ENCODE measurements at regions not wholly inside any gene's neighbourhood (a gene's known extent, or its start where the extent isn't known, plus 50 kb on each side); places are given as distances from the start of the nearest gene placed in this dataset.
A peak's percentile ranks its signal among the peaks of the same experiment; 100 is the strongest.
"Not testable (repeated sequence)": the region's sequence is repeated elsewhere in the genome, so short reads cannot be mapped to it uniquely, and the experiment has no call there.

DNA sequence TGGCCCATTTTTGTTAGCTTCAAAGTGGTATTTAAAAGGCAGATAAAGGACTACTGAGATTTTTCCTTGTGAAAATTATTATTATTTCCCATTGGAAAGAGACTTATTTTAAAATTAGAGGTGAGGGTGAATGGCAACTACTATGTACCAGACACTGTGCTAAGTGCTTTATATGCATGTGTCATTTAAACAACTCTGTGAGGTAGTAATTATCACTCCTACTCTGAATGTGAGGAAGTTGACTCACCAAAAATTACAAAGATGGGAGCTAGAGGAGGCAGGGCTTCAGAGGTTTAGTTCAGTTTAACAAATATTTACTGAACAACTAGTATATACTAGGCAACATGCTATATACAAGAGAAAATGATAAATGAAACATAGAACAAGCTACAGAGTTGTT is 78.2 kb downstream of the MSL3 start:
- ATAC-seq (no peak), DNase-seq (ENCODE audit: low spot score) (no peak)
- intact Hi-C loops (cut with DNase I) = no loop called here

DNA sequence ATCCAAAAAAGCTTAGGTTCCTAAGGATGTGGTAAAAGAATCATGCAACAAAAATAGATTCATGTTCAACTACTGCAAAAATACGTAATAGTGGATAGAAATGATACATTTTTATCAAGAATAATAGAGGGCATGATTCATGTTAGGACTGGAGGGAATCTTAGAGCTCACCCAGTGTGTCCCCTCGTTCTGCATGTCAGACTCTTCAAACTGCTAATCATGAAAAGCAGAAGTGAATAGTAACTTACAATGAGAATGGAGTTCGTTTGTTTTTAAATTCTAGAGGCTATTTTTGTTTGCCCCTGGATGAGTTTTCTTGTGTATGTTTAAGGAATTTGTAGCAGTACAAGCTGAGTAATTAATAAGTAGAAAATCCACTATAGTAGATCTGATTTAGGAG is 79.4 kb downstream of the MSL3 start:
- intact Hi-C loops (cut with DNase I) = no loop called here
- ATAC-seq = no peak
- no peak for DNase-seq (ENCODE audit: low spot score)

DNA sequence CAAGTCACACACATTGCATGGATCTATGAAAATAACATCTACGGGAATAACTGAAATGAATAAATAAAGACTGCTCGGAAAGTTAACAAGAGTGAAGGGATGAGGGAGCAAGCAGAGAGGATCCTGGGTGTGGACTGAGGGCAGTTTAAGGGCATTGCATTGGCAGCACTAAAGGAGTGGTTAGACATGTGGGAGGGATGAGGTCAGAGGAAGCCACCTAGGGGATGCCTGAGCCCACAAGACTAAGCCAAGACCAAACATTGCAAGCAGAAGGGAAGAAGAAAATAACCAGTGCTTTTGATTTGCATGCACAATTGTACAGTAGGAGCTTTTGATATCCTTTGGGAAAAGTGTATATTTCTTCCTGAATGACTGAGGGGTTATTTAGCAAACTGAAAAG is 106.1 kb downstream of the MSL3 start:
- intact Hi-C loops (cut with DNase I) = no loop called here
- no peak for DNase-seq (ENCODE audit: low spot score)
- ATAC-seq = no peak

DNA sequence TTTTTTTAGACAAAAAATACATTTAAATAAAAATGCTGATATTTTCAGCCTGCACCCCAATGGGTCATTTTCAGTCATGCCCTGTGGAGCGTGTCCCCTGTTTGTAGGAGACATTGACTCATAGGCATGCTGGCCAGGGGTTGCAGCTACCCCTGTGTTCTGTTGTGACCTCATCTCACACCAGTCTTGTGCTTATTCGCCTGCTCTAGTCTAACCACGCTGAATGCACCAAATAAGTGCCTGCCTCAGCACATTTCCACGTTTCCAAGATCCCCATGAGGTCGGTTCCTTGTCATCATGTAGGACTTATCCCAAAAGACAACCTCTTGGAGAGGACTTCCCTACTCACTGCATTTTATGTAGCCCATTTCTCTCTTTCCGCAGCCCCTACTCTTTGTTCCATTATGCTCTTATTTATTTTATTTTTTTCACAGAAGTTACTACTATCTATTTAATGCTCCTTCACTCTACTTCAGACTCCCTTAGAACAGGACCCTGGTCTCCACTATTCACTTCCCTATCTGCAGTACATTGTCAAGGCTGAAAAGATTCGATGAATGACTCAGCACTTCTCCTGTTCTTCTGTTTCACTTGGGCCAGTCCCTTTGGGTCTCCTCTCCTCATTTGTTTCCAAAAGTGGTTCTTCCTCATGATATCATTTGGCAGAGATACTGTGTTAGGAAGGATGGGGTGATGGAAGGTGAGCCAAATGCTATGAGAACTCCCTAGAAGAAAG is 109.7 kb downstream of the MSL3 start:
- peak; percentile 48 for ATAC-seq
- DNase-seq (ENCODE audit: low spot score) = no peak
- intact Hi-C loops (cut with DNase I) = no loop called here

DNA sequence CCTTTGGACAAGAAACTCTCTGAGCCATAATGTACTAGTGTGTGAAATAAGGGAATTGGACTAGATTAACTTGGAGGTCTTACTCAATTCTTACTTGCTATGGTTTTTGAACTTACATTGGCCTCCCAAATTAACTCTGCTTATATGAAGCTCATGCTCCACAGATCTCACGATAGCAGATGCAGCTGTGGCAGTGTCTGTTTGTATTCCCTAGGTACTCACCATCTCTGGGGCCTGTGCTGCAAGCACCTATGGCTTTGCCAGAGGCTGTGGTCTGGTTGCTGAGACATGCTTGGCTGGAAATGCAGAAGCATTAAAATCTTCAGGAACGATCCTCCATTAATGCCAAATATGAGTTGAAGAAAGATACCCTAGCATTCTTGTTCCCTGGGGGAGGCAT is 112.8 kb downstream of the MSL3 start:
- DNase-seq (ENCODE audit: low spot score) (no peak), ATAC-seq (no peak)
- intact Hi-C loops (cut with DNase I) = no loop called here

DNA sequence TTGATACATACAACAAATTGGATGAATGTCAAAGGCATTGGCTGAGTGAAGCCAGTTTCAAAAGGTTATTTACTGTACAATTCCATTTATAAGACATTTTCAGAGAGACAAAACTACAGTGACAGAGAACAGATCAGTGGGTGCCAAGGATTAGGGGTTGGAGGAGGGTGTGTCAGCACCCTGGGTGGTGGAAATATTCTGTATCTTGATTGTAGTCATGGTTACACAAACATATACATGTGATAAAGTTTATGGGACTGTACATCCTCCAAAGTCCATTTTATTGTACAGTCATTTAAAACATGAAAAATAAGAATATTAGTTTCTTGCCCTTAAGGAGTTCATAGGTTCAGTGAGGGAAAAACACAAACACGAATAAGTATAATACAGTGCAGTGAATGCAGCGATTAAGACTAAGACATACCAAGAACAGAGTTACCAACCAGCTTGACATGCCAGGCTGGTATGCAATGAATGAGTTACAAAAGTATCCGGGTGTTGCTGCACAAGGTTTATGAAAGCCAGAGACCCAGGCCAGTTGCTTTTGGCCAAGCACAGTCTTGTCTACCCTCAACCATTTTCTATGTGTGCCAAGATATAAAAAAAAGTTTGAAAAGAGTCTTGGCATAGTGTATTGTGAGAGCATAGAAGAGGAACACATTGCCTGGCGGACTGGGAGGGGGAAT is 123.6 kb downstream of the MSL3 start:
- DNase-seq (ENCODE audit: low spot score) (no peak), ATAC-seq (no peak)
- intact Hi-C loops (cut with DNase I) = no loop called here

DNA sequence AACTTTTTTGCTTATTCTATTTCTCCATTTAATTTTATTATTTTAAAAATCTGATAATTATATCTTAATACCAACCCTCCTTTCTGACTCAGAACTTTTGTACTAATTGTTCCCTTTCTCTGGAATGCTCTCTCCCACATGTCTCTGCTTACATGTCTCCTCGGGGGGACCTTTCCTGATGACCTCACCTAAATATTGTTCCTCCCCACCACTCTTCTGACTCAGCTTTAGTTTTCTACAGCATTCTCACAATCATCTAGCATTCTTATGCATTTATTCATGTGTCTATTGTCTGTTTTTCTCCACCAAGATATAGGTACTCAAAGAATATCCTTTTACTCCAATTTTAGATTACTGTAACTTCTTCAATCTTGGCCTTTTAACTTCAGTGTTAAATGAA is 128.7 kb downstream of the MSL3 start:
- ATAC-seq (no peak), DNase-seq (ENCODE audit: low spot score) (no peak)
- intact Hi-C loops (cut with DNase I) = no loop called here

DNA sequence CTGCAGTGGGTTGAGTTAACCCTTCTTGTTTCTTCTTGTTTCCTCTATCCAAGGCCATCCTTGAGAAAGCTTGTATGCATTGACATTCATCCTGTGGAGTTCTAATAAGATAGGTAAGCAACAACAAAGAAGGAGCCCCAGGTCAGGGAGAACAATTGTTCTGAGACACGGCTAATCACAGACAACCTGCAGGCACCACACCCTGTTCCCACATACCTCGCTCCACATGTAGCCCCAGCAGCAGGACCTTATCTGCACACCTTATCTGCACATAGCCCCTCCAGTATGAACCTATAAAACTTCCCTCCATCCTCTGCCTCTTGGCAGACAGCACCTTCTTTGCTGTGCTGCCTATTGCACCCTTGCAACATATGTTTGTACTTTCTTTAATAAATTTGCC is 129.1 kb downstream of the MSL3 start:
- no peak for ATAC-seq
- intact Hi-C loops (cut with DNase I) = no loop called here
- DNase-seq (ENCODE audit: low spot score) = no peak

DNA sequence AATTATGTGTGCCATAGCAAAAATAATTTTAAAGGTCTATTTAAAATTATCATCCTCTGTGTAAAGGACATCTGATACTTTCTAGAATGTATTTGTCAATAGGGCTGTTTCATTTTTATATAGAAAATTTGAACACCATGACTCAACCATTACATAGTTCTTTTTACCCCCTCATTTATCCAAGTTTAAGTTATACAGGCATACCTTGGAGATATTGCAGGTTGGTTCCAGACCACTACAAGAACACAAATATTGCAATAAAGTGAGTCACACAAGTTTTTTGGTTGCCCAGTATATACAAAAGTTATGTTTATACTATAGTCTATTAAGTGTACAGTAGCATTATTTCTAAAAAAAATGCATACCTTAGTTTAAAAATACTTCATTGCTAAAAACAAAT is 130.4 kb downstream of the MSL3 start:
- intact Hi-C loops (cut with DNase I) = no loop called here
- DNase-seq (ENCODE audit: low spot score) (no peak), ATAC-seq (no peak)

DNA sequence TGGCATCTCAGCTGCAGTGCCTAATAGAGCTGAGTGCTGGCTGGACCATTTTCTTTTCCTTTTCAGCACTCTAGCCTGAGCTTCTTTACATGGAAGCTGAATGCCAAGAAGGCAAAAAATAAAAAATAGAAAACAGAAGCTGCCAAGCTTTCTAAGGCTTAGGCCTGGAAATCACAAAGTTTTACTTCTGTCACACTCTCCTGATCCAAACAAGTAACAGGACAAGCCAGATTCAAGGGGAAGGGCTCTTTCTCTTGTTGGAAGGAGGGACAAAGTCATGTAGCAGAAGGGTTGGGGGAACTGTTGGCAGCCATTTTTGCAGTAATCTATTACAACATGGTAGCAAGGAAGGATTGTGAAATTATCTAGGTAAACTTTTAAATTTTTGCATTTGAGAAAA is 131.8 kb downstream of the MSL3 start:
- intact Hi-C loops (cut with DNase I) = no loop called here
- DNase-seq (ENCODE audit: low spot score) (no peak), ATAC-seq (no peak)

DNA sequence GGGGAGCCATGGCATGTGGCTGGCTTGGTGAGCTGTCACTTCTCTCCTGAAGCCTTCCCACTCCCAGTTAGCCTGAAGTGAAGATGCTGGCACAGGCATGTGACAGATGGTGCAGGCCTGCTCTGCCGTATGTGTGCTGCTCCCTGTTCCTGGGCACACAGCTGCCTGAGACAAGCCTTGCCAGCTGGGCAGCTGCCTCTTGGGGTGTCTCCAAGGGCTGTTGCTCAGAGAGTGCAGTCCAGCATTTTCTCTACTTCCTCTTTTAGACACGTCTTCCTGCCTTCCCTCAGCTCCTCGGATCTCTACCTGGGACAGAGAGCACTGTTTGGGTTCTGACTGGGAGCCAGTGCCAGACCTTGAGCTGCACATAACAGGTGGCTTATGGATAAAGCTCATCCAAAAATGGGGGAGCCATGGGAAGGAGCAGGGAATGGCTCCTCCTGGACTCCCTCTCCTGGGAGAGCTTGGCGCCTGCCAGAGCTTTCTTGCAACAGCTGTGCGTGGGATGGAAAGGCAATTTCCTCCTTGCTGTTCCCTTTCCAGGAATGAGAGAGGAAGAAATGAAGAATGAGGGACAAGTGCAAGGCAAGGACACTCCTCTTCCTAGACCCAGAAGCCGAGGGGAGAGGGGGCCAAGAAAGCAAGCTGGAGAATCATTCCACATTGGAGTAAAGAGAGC is 132.9 kb downstream of the MSL3 start:
- ATAC-seq = peak; percentile 76
- no peak for DNase-seq (ENCODE audit: low spot score)
- intact Hi-C loops (cut with DNase I) = no loop called here

DNA sequence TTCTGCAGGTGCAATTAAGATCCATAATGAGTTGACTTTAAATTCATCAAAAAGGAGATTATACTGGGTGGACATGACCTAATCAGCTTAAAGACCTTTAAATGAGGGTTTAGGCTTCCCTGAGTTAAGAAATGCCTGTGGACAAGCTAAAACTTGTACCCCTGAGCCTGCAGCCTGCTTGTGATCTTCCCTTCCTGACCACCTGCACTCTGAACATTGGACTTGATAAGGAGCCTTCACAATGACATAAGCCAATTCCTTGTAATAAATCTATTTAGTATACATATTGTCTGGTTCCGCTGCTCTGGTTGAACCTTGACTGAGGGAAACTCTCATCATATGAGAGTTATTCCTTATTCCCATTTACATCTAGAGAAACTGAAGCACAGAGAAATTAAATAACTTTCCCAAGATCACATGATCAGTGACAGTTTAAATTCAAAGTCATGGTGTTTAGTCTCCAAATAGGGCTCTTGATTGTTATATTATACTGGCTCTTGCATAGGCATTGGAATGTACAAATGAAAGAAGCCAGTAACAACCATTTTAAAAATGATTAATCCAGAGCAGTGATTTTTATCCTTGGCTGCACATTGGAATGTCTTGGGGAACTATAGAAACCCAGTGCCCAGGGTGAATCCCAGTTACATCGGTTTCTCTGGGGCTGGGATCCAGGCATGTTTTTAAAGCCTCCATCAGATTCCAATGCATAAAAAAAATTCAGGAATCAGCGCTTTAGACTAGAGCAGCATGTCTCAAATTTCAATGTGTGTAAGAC is 136.1 kb downstream of the MSL3 start:
- no peak for DNase-seq (ENCODE audit: low spot score)
- intact Hi-C loops (cut with DNase I) = no loop called here
- ATAC-seq = no peak

DNA sequence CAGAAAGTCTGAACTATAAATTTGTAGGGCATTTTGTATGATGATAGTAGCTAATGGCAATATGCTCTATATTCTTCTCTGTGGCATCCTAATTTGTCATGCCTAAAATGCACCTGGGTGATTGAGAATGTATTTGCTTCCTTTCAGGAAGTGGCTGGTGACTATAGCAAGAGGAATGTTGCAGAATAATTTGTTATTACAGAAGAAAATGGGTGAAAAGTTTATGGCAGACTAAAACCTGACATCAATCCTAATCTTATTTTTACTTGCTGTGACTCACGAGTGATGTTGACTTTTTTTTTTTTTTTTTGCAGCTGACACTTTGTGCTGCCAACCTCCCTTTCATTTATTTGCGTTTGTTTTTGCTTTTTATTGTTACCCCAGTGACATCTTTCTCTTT is 141.1 kb downstream of the MSL3 start:
- intact Hi-C loops (cut with DNase I) = no loop called here
- no peak for ATAC-seq
- DNase-seq (ENCODE audit: low spot score) = no peak

DNA sequence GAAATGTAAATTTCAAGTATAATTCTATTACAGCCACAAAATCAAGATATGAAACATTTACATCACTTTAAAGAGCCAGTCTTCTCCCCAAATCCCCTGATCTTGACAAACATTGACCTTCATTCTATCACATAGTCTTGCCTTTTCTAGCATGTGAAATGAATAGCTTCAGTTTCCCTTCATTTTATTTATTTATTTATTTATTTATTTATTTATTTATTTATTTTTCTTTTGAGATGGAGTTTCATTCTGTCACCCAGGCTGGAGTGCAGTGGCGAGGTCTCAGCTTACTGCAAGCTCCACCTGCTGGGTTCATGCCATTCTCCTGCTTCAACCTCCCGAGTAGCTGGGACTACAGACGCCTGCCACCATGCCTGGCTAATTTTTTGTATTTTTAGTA is 147.9 kb downstream of the MSL3 start:
- intact Hi-C loops (cut with DNase I); DNase-seq (ENCODE audit: low spot score); ATAC-seq: not testable (repeated sequence)

DNA sequence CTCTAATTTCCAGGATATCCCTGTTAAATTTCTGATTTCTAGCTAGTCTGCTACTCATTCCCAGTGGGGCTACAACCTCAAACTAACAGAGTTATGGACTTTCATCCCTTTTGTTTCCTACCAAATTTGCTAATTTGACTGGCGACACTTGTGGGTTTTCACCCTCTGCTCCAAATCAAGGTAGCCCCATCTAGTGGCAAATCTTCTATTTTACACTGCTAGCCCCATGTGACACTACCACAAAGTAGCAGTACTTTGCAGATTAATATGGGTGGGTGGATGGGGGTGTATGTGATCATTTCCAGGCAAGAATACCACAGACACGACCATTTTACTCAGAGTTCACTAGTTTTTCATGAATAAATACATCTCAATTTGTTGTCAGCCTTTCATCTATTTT is 150.3 kb downstream of the MSL3 start:
- DNase-seq (ENCODE audit: low spot score) = no peak
- intact Hi-C loops (cut with DNase I) = no loop called here
- no peak for ATAC-seq

DNA sequence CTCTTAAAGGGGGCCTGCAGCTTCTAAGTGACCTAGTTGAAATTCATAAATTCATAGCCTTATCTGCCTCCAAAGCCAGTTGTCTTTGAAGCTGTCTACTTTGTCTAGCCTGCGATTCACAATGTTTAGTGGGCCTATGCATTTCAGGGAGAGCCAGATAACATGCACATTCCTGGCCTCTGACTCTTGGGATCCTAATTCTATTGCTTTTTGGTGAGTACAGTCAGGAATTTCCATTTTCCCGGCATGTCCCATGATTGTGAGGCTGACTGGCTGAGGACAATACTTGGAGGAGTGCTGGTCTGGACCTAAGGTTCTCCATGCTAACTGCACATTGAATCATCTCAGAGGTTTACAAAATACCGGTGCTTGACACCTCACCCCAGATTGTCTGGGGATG is 155.0 kb downstream of the MSL3 start:
- DNase-seq (ENCODE audit: low spot score) (no peak), ATAC-seq (no peak)
- intact Hi-C loops (cut with DNase I) = no loop called here

DNA sequence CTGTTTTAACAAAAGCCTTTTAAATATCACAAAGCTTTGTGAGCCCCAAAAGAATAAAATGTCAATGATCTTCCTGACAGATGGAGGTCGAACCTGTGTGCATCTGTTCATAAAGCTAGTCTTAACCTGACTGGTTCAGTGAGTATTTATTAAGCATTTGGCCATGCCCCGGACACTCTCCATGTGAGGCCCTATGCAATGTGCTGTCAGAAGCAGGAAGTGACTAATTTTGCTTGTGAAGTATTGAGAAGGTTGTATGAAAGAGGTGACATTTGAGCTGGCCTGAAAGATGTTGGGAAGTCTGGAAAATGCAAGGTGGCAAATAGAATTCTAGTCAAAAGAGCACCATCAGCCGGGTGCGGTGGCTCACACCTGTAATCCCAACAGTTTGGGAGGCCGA is 171.4 kb downstream of the MSL3 start:
- intact Hi-C loops (cut with DNase I) = no loop called here
- ATAC-seq (no peak), DNase-seq (ENCODE audit: low spot score) (no peak)

DNA sequence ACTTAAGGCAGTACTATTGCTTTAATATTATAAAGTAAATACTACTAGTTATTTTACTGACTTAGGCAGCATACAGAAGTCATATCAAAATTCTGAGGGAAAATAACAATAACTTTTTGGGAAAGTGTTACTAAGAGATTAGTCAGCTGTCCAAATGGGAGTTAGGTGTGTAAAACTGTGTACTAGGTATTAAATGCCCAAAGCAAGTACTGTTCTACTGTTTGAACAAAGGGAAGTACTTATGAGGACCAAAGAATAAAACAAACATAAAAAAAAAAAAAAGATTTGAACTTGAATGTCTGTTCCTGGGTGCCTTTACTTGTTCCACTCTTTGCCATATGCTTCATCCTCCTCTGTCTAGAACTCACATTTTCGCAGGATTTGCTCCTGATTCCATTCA is 174.4 kb downstream of the MSL3 start:
- no peak for DNase-seq (ENCODE audit: low spot score)
- ATAC-seq = no peak
- intact Hi-C loops (cut with DNase I) = no loop called here

DNA sequence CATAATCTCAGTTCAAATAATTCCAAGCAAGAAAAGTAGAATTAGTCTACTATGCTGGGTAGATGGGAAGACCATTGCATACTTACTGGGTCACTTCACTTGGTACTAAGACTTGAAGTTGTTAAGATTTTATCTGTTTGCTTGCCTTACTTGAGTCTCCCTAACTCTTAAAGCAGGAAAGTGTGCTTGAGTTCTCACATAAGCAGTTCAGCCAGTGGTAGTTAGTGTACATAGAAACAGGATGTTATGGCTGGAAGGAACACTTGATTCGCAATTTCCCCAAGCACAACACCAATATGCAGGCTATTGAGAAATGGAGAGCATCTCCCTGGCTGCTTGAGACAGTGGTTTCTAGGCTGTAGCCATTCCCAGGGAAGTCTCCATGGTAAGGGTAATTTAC is 176.1 kb downstream of the MSL3 start:
- no peak for ATAC-seq
- intact Hi-C loops (cut with DNase I) = no loop called here
- no peak for DNase-seq (ENCODE audit: low spot score)

DNA sequence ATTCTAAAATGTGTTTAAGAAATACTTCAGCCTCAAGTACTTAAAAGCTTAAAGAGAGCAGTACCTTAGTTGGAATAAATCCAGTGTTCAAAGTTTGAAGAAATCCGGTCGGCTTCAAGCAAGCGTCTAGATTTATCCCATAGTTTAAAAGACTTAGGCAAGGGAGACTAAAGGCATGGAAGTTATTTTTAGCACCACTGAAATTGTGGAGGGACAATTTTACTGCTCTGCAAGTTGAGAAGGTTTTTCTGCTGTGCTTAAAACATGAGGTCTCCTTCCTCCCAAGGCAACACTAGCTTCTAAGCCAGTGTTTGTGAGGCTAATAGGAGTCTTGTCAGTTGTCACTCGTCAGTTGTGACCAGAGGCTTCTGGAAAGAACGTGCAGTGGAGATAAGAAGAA is 183.5 kb downstream of the MSL3 start:
- no peak for DNase-seq (ENCODE audit: low spot score)
- intact Hi-C loops (cut with DNase I) = no loop called here
- ATAC-seq = no peak
